ENCODE measurements at regions not wholly inside any gene's neighbourhood (a gene's known extent, or its start where the extent isn't known, plus 50 kb on each side); places are given as distances from the start of the nearest gene placed in this dataset.
"Not testable (repeated sequence)": the region's sequence is repeated elsewhere in the genome, so short reads cannot be mapped to it uniquely, and the experiment has no call there.

DNA sequence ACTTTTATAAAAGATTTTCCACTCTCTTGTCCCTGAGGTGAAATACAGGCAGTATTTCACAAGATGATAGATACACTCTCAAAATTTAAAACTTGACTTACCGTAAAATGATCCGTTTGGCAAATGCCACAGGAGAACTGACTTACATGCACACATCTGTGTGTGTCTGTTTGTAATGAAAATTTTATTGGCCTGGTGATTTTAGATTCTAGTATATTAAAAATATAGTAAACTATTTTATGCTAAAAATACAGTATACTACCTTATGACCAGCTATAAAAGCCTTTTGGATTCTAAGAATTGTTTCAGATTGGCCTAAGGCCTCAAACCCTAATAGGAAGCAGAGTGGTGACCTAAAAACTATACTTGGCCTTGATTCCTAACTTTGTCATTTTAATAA, 362.7 kb downstream of the IPMK start:
- no peak overlapping the region for H3K4me3 ChIP-seq (replicated peaks in 1 of 2; ENCODE audit: low read depth in 2 of 2, low read length in 2 of 2)
- TF ChIP-seq, protein P1, sequence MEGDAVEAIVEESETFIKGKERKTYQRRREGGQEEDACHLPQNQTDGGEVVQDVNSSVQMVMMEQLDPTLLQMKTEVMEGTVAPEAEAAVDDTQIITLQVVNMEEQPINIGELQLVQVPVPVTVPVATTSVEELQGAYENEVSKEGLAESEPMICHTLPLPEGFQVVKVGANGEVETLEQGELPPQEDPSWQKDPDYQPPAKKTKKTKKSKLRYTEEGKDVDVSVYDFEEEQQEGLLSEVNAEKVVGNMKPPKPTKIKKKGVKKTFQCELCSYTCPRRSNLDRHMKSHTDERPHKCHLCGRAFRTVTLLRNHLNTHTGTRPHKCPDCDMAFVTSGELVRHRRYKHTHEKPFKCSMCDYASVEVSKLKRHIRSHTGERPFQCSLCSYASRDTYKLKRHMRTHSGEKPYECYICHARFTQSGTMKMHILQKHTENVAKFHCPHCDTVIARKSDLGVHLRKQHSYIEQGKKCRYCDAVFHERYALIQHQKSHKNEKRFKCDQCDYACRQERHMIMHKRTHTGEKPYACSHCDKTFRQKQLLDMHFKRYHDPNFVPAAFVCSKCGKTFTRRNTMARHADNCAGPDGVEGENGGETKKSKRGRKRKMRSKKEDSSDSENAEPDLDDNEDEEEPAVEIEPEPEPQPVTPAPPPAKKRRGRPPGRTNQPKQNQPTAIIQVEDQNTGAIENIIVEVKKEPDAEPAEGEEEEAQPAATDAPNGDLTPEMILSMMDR (IDR thresholded peaks at IDR 0.05; ENCODE audit: low read depth, low read length) = no peak
- no peak for DNase-seq (ENCODE audit: low read depth in 2 of 2)

DNA sequence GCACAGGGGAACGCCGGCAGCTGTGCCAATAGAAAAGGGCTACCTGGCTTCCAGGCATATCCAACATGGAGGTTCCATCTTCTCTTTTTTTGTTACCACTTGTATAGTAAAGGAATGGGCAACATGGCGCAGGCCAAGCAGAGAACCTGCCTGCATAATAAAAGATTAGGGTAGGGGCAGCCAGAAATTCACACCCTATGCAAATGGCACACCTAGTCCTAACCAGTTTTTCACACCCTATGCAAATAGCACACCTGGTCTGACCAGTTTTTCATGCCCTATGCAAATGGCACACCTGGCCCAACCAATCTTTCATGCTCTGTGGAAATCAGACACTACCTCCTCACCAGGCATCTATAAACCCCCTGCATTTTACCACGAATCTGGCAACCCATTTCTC, 369.5 kb downstream of the IPMK start:
- TF ChIP-seq, protein P1 (IDR thresholded peaks at IDR 0.05; ENCODE audit: low read depth, low read length) = no peak
- H3K4me3 ChIP-seq (replicated peaks in 1 of 2; ENCODE audit: low read depth in 2 of 2, low read length in 2 of 2) = no peak overlapping the region
- no peak for DNase-seq (ENCODE audit: low read depth in 2 of 2)

DNA sequence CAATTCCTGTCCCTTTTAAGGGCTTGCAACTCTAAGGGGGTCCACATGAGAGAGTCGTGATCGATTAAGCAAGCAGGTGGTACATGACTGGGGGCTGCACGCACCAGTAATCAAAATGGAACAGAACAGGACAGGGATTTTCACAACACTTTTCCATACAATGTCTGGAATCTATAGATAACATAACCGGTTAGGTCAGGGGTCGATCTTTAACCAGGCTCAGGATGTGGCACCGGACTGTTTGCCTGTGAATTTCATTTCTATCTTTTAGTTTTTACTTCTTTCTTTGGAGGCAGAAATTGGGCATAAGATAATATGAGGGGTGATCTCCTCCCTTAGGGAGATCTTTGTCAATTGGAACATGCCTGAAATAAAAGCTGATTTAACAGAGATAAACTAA, 370.1 kb downstream of the IPMK start:
- no peak for DNase-seq (ENCODE audit: low read depth in 2 of 2)
- TF ChIP-seq, protein P1 (IDR thresholded peaks at IDR 0.05; ENCODE audit: low read depth, low read length) = no peak
- H3K4me3 ChIP-seq (replicated peaks in 1 of 2; ENCODE audit: low read depth in 2 of 2, low read length in 2 of 2) = no peak overlapping the region

DNA sequence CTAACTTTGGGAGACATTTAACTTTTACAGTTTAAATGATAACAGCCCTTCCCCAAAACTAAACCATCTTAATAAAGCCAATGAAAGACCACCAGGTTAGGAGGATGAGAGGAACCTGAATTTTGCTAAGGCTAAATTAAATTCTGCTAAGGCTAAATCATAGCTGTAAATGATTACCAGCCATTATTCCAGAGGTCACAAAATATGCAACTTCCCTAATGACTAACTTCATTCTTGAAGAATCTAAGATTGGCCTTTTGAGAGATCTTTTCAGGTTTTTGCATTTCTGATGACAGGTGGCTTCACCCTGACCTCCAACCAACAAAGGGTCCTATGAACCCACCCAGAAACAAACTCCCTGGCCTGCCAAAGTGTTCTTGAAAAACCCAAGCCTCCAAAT, 373.3 kb downstream of the IPMK start:
- TF ChIP-seq, protein P1 (IDR thresholded peaks at IDR 0.05; ENCODE audit: low read depth, low read length) = no peak
- no peak overlapping the region for H3K4me3 ChIP-seq (replicated peaks in 1 of 2; ENCODE audit: low read depth in 2 of 2, low read length in 2 of 2)
- no peak for DNase-seq (ENCODE audit: low read depth in 2 of 2)

DNA sequence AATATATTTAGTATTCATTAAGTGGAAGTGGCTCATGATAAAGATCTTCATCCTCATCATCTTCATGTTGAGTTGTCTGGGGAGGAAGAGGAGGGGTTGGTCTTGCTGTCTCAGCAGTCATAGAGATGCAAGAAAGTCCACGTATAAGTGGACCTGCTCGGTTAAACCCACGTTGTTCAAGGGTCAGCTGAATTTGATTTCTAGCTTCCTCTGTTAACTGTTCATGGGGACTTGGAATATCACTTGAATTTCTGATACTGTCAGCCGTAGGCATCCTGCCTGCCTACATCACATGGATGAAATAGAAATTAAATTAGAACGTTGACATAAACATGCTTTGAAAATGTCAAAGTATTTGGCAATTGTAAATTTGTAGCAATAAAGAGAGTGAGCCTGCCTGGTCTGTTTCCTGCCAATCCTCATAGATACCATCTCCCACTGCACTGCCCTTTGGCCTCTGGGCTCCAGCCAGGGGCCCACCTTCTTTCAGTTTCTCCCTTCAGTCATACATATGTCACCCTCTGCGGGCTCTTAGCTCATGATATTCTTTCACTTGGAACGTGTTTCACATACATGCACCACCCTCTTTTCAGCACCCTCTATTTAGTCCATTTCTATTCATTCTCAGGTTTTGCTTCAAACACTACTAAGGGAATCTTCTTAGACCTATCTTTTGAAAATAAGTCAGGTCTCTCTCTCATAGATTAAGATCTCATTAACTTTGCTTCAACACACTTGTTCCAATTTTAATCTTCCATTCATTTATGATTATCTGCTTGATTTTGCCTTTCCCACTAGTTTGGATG, 376.3 kb downstream of the IPMK start:
- no peak for DNase-seq (ENCODE audit: low read depth in 2 of 2)
- no peak overlapping the region for H3K4me3 ChIP-seq (replicated peaks in 1 of 2; ENCODE audit: low read depth in 2 of 2, low read length in 2 of 2)

DNA sequence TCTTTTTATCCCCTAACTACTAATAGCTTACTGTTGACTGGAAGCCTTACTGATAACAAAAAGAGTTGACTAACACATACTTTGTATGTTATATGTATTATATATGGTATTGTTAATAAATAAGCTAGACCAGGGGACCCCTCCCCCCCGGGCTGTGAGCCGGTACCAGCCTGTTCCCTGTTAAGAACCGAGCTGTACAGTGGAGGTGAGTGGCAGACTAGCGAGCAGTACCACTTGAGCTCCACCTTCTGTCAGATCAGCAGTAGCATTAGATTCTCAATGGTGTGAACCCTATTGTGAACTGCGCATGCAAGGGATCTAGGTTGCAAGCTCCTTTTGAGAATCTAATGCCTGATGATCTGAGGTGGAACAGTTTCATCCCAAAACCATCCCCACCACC, 377.0 kb downstream of the IPMK start:
- no peak overlapping the region for H3K4me3 ChIP-seq (replicated peaks in 1 of 2; ENCODE audit: low read depth in 2 of 2, low read length in 2 of 2)
- no peak for DNase-seq (ENCODE audit: low read depth in 2 of 2)
- TF ChIP-seq, protein P1 (IDR thresholded peaks at IDR 0.05; ENCODE audit: low read depth, low read length) = no peak

More for the DNA sequence above, 376.3 kb downstream of the IPMK start:
- TF ChIP-seq, protein P1 (IDR thresholded peaks at IDR 0.05; ENCODE audit: low read depth, low read length) = no peak

DNA sequence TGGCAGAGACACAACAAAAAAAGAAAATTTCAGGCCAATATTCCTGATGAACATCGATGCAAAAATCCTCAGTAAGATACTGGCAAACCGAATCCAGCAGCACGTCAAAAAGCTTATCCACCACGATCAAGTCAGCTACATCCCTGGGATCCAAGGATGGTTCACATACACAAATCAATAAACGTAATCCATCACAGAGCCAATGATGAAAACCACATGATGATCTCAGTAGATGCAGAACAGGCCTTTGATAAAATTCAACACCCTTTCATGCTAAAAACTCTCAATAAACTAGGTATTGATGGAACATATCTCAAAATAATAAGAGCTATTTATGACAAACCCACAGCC, 382.1 kb downstream of the IPMK start:
- DNase-seq (ENCODE audit: low read depth in 2 of 2); H3K4me3 ChIP-seq (replicated peaks in 1 of 2; ENCODE audit: low read depth in 2 of 2, low read length in 2 of 2): not testable (repeated sequence)
